ENCODE measurements at regions not wholly inside any gene's neighbourhood (a gene's known extent, or its start where the extent isn't known, plus 50 kb on each side); places are given as distances from the start of the nearest gene placed in this dataset.

DNA sequence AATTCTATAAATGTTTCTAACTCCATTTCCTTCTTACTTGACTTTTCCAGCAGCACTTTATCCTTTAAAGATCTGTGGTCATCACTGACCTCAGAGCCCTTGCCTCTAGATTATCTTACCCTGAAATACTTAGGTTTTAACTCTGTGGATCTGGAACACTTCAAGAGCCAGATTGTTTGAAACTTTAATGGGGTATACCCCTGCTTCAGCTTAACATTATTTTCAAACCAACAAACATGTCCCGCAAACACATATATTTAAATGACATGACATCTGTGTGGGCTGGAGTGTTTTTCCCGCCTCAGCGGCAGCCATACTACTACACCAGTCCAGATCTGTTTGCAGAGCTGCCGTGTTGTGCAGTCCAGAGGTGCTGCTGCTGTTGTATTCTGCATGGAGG lies 252.0 kb upstream of the TPM1 start:
- no peak for DNase-seq

DNA sequence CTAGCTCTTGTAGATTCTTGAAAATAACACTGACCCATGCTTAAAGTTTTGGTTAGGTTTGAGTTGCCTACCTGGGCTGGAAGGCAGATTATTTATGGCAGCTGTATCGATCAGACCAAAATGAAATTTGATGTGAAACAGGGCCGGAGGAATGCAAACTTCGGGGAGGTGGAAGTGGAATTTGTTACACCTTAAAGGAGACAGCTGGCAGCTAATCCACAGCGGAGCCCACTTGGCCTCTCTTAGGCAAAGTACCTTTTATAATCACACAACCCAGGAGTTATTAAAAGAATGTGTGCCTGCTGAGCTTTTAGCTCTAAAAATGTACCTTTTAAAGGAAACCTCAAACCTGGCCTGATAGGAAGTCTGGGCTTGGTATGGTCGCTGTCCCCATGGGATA lies 250.9 kb upstream of the TPM1 start:
- DNase-seq = no peak

DNA sequence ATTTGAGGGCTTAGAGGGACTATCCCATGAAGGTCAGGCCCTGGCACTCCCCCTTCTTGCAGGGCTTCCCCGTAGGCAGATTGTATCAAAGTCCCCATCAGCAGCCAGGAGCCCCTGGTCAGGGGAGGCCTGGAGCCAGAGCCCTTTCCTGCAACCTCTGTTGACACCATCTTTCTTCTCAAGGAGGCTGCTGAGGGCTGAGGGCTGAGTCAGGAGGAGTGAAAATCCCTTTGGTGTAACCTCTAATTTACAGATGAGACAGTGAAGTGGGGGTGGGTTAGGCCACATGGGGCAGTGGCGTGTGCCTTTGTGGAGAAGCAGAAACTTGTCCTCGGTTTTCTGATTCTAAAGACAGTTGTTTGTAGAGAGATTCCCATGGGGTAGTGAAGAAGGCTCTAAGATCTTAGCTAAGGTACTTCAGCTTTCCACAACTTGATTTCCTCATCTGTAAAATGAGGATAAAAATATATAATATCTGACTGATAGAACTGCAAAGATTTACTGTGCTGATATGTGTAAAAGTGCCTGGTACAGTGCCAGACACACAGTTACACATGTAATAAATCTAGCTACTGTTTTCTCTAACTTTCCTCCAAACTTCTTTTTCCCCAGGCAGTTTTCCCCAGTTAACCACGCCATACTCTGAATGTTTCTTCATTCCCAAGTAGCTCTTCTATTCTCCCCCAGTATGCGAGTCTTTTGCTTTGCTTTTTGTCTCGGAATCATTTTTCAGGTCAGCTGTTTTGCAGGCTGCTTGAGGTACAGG lies 249.4 kb upstream of the TPM1 start:
- no peak for DNase-seq

DNA sequence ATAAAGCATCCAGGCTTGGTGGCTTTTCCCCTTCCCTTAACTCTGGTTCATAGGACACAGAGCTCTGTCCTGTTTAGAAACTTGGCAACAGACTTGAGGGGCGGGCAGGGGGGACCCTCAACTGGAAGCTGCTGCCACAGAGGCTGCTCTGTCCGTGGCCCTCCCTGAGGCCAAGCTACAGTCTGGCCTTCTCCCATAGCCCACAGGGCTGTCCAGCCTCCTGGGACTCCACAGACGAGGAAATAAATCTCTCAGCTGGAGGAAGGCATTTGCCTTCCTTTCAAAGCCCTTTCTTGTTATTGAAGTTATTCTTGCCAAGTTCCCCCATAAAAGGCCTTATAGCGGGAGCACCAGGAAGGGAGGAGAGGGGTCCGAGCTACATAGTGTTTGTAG lies 248.8 kb upstream of the TPM1 start:
- DNase-seq = no peak

DNA sequence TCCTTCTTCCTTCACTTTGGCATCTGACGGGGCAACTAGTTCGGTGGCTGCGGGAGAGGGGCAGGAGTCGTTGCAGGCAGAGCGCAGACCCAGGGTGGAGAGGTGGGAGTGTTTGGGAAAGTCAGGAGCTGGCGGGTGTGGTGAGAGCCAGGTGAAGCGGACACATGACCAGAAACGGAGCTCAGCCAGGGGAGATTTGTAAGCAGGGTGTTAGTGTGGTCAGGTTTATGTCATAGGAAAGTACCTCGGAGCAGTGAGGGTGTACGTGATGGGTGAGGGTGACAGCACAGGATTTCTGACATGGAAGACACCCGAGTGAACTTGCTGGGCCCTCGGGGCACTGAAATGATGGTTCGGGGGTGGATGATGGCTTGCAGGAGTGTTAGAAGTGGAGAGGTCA lies 247.4 kb upstream of the TPM1 start:
- DNase-seq = no peak

DNA sequence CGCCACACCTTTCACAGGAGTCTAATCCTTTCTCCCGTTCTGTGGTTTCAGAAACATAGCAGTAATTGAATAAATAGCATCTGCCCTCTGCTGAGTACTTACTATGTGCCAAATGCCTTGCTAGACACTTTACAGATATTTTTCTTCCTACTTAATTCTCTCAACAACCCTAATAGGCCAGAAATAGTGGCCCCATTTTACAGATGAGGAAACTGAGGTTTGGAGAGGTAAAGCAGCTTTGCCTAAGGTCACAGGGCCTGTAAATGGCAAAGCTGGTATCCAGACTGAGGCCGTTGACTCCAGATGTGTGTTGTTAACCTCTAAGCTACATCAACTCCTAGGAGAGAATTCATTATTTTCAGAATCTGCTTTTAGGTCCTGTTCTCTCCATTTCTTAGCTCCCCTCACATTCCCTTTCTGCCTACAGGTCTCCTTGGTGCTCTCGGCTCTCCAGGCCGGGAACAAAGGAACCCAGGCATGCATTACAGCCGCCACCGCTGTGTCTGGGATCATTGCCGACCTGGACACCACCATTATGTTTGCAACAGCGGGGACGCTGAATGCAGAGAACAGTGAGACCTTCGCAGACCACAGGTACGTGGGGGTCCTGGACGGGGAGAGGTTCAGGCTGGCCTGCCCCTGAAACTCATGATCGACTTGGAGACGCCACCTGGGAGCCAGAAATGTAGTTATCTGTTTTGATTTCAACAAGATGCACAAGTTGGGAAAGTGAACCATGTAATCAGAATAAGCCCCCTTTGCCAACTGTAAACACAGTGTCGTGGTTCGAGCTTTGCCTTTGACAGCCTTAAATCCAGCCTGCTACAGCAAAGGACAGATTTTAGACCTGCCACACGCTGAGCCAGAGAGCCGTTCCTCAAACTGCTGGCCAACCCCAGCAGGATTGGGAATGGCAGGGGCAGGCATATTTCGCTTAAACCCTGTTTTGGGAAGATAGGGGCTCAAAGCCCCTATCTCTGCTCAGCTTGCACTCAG lies 246.5 kb upstream of the TPM1 start:
- no peak for DNase-seq

DNA sequence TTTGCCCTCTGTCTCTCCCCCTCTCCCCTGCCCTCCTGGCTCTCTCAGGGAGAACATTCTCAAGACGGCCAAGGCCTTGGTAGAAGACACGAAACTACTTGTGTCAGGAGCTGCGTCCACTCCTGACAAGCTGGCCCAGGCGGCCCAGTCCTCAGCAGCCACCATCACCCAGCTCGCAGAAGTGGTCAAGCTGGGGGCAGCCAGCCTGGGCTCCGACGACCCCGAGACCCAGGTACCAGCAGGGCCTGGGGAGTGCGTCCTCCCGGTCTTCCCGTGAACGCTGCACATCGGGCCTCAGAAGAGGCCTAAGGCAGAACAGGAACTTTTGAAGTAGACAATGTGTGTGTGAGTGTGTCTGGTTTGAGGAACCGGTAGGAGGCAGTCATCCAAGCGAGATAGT lies 245.4 kb upstream of the TPM1 start:
- DNase-seq = no peak

DNA sequence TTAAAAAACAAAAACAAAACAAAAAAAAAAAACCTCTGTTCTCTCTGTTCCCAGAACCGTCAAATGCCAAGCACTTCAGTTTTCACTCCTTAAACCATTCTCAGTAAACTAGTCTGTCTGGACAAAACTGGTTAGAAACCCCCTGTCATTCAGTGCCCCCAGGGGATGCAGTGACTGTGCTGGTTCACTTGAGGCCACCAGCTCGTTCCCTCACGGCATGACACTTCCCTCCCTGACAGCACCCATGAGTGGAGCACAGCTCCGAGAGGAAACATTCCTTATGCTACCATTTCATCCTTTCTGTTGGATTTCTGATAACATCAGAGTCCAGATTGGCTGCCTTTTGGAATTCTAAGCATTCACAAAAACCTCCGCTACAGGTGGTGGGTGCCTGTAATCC lies 244.0 kb upstream of the TPM1 start:
- DNase-seq = no peak

DNA sequence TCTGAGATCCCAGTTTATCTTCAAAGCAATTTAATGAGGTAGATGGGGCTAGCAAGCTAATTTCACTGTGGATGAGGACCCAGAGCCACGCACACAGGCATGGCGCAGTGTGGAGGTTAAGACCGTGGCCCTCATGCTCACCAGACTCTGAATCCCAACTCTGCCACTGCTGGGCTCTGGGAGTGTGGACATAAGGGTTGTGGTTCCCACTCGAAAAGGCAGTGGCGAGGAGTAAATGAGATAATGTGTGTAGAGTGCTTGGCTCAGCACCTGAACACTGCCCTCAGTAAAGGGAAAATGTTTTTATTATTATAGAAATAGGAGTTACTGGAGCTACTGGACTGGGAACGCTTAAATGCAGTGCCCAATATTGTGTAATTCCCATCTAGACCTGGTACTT lies 243.5 kb upstream of the TPM1 start:
- no peak for DNase-seq

DNA sequence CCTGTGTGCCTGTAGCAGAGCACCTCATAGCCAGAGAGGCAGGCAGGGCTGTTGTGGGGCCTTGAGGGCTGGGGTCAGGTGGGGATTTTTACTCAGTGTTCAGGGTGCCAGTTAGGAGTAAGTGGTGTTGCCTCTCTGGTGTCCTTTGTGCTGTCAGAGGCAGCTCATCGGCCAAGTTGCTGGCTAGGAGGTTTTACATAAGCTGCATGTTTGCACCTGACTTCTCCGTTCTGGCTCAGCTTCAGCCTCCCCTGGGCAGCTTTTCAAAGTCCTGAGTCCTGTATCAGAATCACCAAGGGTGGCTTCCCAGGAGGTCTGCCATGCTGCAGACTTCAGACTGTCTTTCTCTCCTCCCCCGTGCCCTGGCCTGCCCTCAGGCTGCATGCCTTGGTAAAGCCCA lies 242.6 kb upstream of the TPM1 start:
- DNase-seq = no peak

DNA sequence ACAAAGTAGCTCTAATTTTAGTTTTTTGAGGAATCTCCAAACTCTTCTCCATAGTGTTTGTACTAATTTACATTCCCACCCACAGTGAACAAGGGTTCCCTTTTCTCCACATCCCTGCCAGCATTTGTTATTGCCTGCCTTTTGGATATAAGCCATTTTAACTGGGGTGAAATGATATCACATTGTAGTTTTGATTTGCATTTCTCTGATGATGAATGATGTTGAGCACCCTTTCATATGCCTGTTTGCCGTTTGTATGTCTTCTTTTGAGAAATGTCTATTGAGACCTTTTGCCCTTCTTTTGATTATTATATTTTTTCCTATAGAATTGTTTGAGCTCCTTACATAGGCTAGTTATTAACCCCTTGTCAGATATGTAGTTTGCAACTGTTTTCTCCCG lies 239.9 kb upstream of the TPM1 start:
- no peak for DNase-seq

DNA sequence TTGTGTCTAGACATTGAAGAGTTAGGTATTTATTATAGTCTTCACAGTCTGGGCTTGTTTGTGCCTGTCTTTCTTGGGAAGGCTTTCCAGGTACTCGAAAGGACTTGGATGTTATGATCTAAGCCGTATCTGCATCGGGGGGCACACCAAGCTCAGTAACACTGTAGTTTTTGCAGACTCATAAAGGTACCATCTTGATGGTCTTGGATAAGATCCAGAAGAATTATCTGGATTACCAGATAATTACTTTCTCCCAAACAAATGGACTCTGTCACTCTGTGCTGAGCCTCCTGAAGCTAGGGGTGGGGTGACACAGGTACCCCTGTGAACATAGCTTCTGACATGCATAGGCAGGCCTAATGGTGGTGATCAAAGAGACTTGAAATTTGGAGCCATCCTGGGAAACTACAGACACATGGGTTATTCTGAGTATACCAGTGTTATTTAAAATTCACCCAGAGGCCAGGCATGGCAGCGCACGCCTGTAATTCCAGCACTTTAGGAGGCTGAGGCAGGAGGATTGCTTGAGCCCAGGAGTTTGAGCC lies 238.6 kb upstream of the TPM1 start:
- no peak for DNase-seq

DNA sequence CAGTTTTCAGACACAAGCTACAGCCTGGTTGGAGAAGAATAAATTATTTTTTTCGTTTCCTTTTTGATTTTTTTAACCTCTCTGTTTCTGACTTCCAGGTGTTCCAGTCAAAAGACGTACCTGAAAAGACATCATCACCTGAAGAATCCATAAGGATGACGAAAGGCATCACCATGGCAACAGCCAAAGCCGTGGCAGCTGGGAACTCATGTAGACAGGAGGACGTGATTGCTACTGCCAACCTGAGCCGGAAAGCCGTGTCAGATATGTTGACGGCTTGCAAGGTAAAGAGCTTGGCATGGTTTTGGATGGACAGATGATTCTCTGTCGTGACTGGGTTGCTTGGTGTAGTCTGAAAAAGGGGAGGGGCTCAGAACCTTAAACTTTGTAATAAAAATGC lies 237.0 kb upstream of the TPM1 start:
- no peak for DNase-seq

DNA sequence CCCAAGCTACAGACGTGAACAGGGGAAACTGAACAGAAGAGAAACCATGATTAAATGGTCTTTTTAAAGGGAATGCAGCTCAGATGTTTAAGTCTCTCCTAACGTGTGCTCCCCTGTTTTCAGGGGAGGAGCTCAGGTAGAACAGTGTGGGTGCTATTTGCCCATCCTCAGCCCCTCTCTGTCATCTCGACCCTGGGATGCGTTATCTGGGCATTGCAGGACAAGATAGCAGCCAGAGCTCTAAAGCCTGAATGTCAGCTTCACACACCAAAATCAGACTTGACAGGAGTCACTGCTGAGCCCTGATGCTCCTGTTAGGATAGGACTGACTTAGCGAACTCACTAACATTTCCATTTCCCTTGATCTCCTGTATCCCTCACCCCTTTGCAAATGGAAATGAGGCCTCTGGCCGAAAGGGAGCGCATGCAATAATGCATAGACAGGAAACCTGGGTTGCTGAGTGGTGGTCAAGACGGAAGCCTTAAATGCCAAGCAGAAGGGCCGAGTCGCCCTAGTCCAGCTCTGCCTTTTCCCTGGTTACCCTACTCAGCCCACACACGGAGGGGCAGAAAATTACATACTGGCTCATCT lies 234.9 kb upstream of the TPM1 start:
- no peak for DNase-seq

DNA sequence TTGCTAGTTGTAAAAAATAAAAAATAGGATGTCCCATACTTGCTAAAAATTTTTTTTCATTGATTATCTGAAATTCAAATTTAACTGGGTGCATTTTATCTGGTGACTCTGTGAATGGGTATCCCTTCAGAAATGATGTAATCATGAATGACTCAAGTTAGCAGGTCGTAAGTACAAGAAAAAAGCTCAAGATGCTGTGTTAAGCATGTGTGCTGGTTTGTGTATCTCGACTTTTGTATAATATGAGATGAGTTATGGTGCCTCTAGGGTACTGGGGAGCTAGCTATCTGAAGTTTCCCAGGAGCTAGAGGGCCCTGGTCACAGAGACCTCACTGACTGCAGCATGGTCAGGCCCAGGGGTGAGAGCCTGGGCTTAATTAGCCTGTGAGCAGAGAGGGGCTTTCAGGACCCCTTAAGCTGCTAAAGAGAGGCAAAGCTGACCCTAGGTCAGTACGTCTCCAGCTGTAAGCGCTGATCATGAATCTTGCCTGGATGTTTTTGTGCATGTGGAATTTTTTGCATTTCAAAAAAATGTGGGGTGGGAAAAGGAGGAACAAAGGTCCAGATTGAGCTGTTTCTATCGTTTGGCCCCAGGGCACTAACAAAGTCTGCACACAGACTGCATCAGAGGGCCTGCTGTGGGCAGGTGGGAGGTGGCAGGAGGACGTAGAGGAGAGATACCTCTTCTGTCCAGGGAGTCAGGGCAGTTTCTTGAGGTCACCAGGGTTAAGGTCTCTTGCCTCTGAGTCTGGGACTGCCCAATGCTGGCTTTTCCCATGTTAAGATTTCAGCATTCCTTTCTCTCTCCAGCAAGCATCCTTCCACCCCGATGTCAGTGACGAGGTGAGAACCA lies 233.2 kb upstream of the TPM1 start:
- DNase-seq = no peak

DNA sequence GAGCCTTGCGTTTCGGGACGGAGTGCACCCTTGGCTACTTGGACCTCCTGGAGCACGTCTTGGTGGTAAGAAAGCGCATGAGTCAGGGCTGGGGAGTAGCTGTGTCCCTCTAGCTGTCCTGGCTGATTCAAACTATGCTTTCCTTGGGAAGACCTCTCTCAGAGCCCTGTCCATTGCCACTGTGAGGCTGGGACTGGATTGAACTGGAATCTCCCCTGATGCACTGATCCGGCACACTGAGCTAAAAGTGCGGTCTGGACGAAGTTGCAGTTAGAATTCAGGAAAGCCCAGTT lies 232.6 kb upstream of the TPM1 start:
- DNase-seq = no peak

DNA sequence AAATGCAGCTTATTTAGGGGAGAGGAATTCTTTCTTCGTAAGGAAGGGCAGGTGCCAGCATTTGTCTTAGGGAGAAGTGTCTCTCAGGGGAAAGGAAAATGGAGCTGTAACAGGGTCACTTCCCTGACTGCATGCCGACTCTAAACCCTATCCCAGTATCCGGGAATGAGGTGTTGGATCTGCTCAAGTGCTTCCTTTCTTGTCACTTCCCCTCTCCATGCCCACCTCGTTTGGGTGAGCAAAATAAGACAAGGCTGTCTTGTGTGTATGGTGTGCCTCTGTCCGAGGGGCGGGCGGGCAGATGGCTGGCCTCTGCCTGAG lies 230.1 kb upstream of the TPM1 start:
- DNase-seq = no peak

DNA sequence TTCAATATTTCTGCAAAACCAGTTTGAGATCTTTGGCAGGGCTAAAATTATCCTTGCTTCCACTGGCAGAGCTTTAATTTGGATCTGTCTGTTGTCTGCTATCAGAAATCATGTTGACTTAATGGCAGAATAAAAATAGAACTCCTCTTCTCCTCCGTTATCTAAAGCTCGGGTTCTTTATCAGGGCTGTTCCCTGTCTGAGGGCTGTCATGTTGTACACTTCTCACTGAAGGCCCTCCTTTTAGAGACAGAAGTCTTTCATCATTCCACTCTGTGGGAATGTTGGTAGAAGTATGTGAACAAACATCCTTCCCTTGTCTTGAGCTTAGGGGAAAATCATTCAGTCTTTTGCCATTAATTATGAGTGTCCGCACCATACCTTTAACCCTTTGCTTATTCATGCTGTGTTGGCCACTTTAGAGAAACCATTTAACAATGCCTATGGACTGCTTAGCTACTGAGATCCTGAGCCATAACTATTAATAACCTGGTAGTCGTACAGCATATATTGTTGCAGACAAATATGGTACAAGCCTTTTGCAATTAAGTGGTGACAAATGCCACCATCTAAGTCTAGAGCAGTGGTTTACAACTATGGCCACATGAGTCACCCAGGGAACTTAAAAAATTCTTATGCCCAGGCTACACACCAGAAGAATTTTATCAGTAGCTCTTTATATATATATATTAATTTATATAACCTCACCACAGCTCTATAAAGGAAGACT lies 226.0 kb upstream of the TPM1 start:
- DNase-seq = no peak

DNA sequence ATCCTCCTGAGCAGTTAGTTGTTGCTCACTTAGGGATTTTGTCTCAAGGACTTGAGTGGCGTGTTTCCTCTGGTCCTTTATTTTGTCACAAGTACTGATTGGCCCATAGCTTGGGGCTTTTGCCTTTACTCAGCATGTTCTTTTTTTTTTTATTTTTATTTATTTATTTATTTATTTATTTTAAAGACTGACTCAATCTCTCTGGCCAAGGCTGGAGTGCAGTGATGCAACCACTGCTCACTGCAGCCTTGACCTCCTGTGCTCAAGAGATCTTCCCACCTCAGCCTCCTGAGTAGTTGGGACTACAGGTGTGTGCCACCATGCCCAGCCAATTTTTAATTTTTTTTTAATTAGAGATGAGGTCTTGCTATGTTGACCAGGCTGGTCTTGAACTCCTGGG lies 223.9 kb upstream of the TPM1 start:
- DNase-seq = no peak

DNA sequence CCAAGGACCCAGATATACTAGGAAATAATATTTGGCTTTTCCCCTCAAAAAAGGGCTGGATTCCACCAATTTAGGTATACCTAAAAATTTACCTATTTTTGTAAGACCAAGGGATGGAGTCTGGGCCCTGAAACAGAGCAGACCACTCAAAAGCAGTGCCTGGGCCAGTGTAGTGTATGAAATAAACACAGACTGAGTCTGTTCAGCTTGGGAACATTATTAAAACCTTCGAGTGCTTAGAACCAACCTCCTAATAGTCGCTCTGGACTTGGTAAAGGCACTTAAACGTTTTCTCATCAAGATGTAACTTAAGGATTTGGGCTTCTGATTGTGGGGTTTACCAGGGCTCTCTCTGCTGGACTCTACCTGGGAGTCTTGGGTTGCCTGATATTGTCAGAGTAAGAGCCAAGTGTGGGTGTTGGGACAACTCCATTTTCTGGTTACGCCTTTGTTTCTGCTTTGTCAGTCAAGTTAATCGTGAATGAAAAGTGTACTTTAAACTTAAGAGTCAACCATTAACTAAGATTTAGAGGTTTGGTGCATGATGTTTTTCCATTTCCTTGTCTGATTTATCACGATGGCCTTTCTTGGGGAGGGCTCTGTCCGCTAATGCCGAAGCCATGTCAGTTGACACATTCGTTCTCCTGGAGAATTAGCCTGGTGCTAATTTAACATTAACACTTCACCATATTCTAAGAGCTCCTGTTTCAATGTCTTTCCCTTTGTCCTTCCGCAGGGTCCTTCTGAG lies 221.0 kb upstream of the TPM1 start:
- no peak for DNase-seq

DNA sequence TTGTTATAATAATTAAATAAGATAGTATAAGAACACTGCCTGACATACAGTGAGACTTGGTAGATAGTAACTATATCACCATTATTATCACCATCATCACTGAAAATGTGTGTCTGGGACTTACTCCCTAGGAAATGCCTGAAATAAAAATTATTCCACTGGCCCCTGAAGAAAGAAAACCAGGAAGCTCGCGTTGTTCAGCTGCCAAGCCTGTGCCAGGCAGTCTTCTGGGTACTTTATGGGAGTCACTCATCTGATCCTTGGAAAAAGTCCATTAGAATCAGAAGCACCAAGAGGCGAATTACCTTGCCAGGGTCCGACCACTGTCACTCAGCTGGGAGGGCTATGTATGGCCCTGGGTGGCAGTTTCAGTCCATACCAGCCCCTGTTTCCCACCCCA lies 220.3 kb upstream of the TPM1 start:
- no peak for DNase-seq

DNA sequence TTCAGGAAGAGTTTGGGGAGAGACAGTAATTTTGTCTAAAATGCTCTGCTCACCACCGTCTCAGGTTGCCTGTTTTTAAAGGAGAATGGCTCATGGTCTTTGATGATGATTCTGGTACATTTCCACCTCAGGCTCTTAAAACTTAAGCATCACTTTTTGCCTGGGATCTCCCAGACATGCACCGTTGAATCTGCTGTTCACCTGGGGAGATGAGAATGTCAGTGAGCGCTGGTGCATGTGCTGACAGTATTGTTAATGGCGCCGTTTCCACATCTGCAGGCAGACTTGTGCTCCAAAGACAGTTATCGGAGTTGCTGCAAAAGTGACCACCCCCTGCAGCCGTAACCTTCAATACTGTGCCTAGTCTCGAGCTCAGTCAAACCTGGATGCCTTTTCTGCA lies 219.0 kb upstream of the TPM1 start:
- no peak for DNase-seq

Measured in CD4-positive, alpha-beta T cell treated with Interleukin-10 for 1 hour (primary cell).